HCT116 (cell line): ENCODE measurements at regions not wholly inside any gene's neighbourhood (a gene's known extent, or its start where the extent isn't known, plus 50 kb on each side); places are given as distances from the start of the nearest gene placed in this dataset.

ENCODE experiments used
- CTCF ChIP-seq, 3 experiments: fragments of 200-600 bp in 1 of 3; sonication (generic) in 1 of 3; IDR thresholded peaks in 2 of 3; conservative IDR thresholded peaks in 1 of 3; 2 replicates each; pipeline ENCODE4 v1.5.1; 2012 to 2017; ENCODE audit warnings: low read depth in 2 of 3, low read length in 2 of 3, antibody characterized with exemption in 1 of 3, borderline replicate concordance in 1 of 3, control low read depth in 1 of 3, mild to moderate bottlenecking in 1 of 3, mixed read lengths in 1 of 3, mixed run types in 1 of 3, moderate library complexity in 1 of 3; ENCODE audit not compliant: insufficient read depth in 1 of 3
- EZH2 ChIP-seq: fragments of 200-600 bp; sonication (generic); IDR thresholded peaks from 2 replicates; pipeline ENCODE4 v1.6.1; 2017; ENCODE audit warnings: antibody characterized with exemption, mixed run types
- EZH2phosphoT487 ChIP-seq: fragments of 200-600 bp; IDR thresholded peaks from 2 replicates; pipeline ENCODE4 v1.6.1; 2018; ENCODE audit warnings: antibody characterized with exemption, borderline replicate concordance
- FOSL1 ChIP-seq: IDR thresholded peaks from 2 replicates; pipeline ENCODE4 v1.6.1; 2012; ENCODE audit warnings: low read depth
- JUND ChIP-seq: IDR thresholded peaks from 2 replicates; pipeline ENCODE4 v1.6.1; 2012
- POLR2A ChIP-seq: IDR thresholded peaks from 2 replicates; pipeline ENCODE4 v1.7.0; 2011; ENCODE audit warnings: borderline replicate concordance; ENCODE audit not compliant: insufficient read depth, insufficient read length; ENCODE audit errors: extremely low read depth
- POLR2AphosphoS5 ChIP-seq: IDR thresholded peaks from 2 replicates; pipeline ENCODE4 v1.6.1; 2011; ENCODE audit warnings: mild to moderate bottlenecking, low read depth, low read length, moderate library complexity
- YY1 ChIP-seq: IDR thresholded peaks from 2 replicates; pipeline ENCODE4 v1.6.1; 2011; ENCODE audit warnings: low read length, low read depth, moderate library complexity, mild to moderate bottlenecking; ENCODE audit not compliant: insufficient replicate concordance; ENCODE audit errors: extremely low read depth
- TF ChIP-seq, protein P1 (sequence below): IDR thresholded peaks from 2 replicates; pipeline ENCODE4 v1.6.1; 2011; ENCODE audit warnings: mild to moderate bottlenecking, low read length, moderate library complexity; ENCODE audit not compliant: insufficient replicate concordance; ENCODE audit errors: extremely low read depth
- TF ChIP-seq, protein P2 (sequence below): IDR thresholded peaks from 2 replicates; pipeline ENCODE4 v1.6.1; 2012

- no peak for TF ChIP-seq JUND
- TF ChIP-seq YY1: no peak
- TF ChIP-seq CTCF (IDR thresholded peaks at IDR 0.05 in 2 of 3, conservative IDR thresholded peaks at IDR 0.05 in 1 of 3; ENCODE audit: borderline replicate concordance in 1 of 3, insufficient read depth in 1 of 3, low read depth in 2 of 3, low read length in 2 of 3): no peak
- TF ChIP-seq, protein P1, sequence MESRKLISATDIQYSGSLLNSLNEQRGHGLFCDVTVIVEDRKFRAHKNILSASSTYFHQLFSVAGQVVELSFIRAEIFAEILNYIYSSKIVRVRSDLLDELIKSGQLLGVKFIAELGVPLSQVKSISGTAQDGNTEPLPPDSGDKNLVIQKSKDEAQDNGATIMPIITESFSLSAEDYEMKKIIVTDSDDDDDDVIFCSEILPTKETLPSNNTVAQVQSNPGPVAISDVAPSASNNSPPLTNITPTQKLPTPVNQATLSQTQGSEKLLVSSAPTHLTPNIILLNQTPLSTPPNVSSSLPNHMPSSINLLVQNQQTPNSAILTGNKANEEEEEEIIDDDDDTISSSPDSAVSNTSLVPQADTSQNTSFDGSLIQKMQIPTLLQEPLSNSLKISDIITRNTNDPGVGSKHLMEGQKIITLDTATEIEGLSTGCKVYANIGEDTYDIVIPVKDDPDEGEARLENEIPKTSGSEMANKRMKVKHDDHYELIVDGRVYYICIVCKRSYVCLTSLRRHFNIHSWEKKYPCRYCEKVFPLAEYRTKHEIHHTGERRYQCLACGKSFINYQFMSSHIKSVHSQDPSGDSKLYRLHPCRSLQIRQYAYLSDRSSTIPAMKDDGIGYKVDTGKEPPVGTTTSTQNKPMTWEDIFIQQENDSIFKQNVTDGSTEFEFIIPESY: no peak
- no peak for TF ChIP-seq FOSL1
- no peak for TF ChIP-seq EZH2
- TF ChIP-seq POLR2A: no peak
- TF ChIP-seq, protein P2, sequence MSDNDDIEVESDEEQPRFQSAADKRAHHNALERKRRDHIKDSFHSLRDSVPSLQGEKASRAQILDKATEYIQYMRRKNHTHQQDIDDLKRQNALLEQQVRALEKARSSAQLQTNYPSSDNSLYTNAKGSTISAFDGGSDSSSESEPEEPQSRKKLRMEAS: no peak
- no peak for TF ChIP-seq POLR2AphosphoS5
- TF ChIP-seq EZH2phosphoT487: no peak
These were observed 71.4 kb upstream of the CCND1 start for GRCh38 chr11:69569306-69570200.
